ENCODE measurements at regions not wholly inside any gene's neighbourhood (a gene's known extent, or its start where the extent isn't known, plus 50 kb on each side); places are given as distances from the start of the nearest gene placed in this dataset.
A peak's percentile ranks its signal among the peaks of the same experiment; 100 is the strongest.
"Not testable (repeated sequence)": the region's sequence is repeated elsewhere in the genome, so short reads cannot be mapped to it uniquely, and the experiment has no call there.

GRCh38 chr4:89496851-89497250 is 189.3 kb upstream of the GPRIN3 start:
- Mint-ChIP-seq H3K27me3 (ENCODE audit: unreplicated experiment) (no peaks in the 10 kb centered on the region), H3K27ac (ENCODE audit: unreplicated experiment) (no peak overlapping the region)
- TF ChIP-seq, protein P1, sequence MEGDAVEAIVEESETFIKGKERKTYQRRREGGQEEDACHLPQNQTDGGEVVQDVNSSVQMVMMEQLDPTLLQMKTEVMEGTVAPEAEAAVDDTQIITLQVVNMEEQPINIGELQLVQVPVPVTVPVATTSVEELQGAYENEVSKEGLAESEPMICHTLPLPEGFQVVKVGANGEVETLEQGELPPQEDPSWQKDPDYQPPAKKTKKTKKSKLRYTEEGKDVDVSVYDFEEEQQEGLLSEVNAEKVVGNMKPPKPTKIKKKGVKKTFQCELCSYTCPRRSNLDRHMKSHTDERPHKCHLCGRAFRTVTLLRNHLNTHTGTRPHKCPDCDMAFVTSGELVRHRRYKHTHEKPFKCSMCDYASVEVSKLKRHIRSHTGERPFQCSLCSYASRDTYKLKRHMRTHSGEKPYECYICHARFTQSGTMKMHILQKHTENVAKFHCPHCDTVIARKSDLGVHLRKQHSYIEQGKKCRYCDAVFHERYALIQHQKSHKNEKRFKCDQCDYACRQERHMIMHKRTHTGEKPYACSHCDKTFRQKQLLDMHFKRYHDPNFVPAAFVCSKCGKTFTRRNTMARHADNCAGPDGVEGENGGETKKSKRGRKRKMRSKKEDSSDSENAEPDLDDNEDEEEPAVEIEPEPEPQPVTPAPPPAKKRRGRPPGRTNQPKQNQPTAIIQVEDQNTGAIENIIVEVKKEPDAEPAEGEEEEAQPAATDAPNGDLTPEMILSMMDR (IDR thresholded peaks at IDR 0.05; ENCODE audit: unreplicated experiment), result no peak

DNA sequence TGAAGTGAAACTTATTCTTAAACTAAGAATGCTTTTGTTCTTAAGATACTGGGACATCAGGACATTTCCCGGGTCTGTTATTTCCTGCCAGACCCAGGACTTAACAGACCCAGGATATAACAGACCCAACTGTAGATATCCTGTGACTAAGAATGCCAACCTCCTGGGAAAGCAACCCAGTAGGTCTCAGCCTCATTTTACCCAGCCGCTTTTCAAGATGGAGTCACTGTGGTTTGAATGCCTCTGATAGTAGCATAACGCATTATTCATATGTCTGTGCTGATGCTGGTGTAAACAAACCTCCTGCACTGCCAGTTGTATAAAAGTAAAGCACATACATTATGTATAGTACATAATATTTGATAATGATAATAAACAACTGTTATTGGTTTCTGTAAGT is 185.8 kb upstream of the GPRIN3 start:
- H3K4me3 Mint-ChIP-seq (ENCODE audit: unreplicated experiment), result no peak overlapping the region
- H3K27me3 Mint-ChIP-seq (ENCODE audit: unreplicated experiment), result no peaks in the 10 kb centered on the region
- H3K4me1 Mint-ChIP-seq (ENCODE audit: unreplicated experiment), result peaks cover 7% of the 10 kb centered on the region
- no peaks in the 10 kb centered on the region for H3K9me3 Mint-ChIP-seq (ENCODE audit: unreplicated experiment)
- H3K27ac Mint-ChIP-seq (ENCODE audit: unreplicated experiment), result no peak overlapping the region
- TF ChIP-seq, protein P1 (IDR thresholded peaks at IDR 0.05; ENCODE audit: unreplicated experiment), result no peak
- H3K36me3 Mint-ChIP-seq (ENCODE audit: low read depth, unreplicated experiment), result peaks cover 4% of the 10 kb centered on the region
- no peak for DNase-seq (ENCODE audit: low spot score)

More at GRCh38 chr4:89496851-89497250, 189.3 kb upstream of the GPRIN3 start:
- no peaks in the 10 kb centered on the region for H3K36me3 Mint-ChIP-seq (ENCODE audit: low read depth, unreplicated experiment)
- H3K4me3 Mint-ChIP-seq (ENCODE audit: unreplicated experiment), result no peak overlapping the region
- peaks cover 3% of the 10 kb centered on the region for H3K4me1 Mint-ChIP-seq (ENCODE audit: unreplicated experiment)
- no peak for DNase-seq (ENCODE audit: low spot score)
- no peaks in the 10 kb centered on the region for H3K9me3 Mint-ChIP-seq (ENCODE audit: unreplicated experiment)

GRCh38 chr4:89492581-89493071 is 185.0 kb upstream of the GPRIN3 start:
- DNase-seq (ENCODE audit: low spot score), result no peak
- no peak overlapping the region for H3K4me3 Mint-ChIP-seq (ENCODE audit: unreplicated experiment)
- peaks cover 7% of the 10 kb centered on the region for H3K4me1 Mint-ChIP-seq (ENCODE audit: unreplicated experiment)
- no peaks in the 10 kb centered on the region for H3K9me3 Mint-ChIP-seq (ENCODE audit: unreplicated experiment)
- no peaks in the 10 kb centered on the region for H3K27me3 Mint-ChIP-seq (ENCODE audit: unreplicated experiment)
- peaks cover 4% of the 10 kb centered on the region for H3K36me3 Mint-ChIP-seq (ENCODE audit: low read depth, unreplicated experiment)
- TF ChIP-seq, protein P1 (IDR thresholded peaks at IDR 0.05; ENCODE audit: unreplicated experiment), result no peak
- peak overlapping the region; percentile 71 for H3K27ac Mint-ChIP-seq (ENCODE audit: unreplicated experiment)

DNA sequence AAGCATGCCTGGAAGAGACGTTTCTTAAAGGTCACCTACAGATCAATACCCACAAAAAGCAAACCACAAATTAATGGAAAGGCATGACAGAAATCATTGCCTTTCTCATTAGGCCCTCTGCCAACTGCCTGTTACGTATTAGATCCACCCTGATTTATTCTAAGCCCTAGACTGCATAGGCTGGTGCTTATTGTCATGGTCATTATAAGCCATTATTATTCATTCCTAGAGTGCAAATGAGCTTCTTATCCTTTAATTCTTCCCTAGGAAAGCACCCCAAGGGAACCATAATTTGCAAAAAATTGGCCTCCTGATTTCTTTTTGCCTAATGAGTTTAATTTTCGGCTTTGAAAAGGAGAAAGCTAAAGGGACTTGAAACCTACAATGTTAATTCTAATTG is 184.2 kb upstream of the GPRIN3 start:
- Mint-ChIP-seq H3K36me3 (ENCODE audit: low read depth, unreplicated experiment) (peaks cover 4% of the 10 kb centered on the region), H3K27ac (ENCODE audit: unreplicated experiment) (no peak overlapping the region), H3K4me3 (ENCODE audit: unreplicated experiment) (no peak overlapping the region), H3K9me3 (ENCODE audit: unreplicated experiment) (no peaks in the 10 kb centered on the region), H3K27me3 (ENCODE audit: unreplicated experiment) (no peaks in the 10 kb centered on the region), H3K4me1 (ENCODE audit: unreplicated experiment) (peaks cover 7% of the 10 kb centered on the region)
- DNase-seq (ENCODE audit: low spot score), result no peak
- TF ChIP-seq, protein P1 (IDR thresholded peaks at IDR 0.05; ENCODE audit: unreplicated experiment), result no peak

GRCh38 chr4:89489921-89490431 is 182.4 kb upstream of the GPRIN3 start:
- H3K4me3 Mint-ChIP-seq (ENCODE audit: unreplicated experiment); H3K9me3 Mint-ChIP-seq (ENCODE audit: unreplicated experiment); H3K4me1 Mint-ChIP-seq (ENCODE audit: unreplicated experiment); H3K27ac Mint-ChIP-seq (ENCODE audit: unreplicated experiment); H3K36me3 Mint-ChIP-seq (ENCODE audit: low read depth, unreplicated experiment); DNase-seq (ENCODE audit: low spot score); H3K27me3 Mint-ChIP-seq (ENCODE audit: unreplicated experiment): not testable (repeated sequence)
